Kidney capillary endothelial cell (primary cell): ENCODE measurements at regions not wholly inside any gene's neighbourhood (a gene's known extent, or its start where the extent isn't known, plus 50 kb on each side); places are given as distances from the start of the nearest gene placed in this dataset.

Experiments
- DNase-seq: peaks from one replicate; pipeline ENCODE4 v3.0.0-alpha.2; 2018; ENCODE audit warnings: low spot score

GRCh38 chr18:44143072-44143471 is 537.6 kb upstream of the SETBP1 start:
- no peak for DNase-seq

- DNase-seq, result no peak
Observed at GRCh38 chr18:44149706-44150105, 531.0 kb upstream of the SETBP1 start.

- no peak for DNase-seq
Observed at GRCh38 chr18:44153981-44154380, 526.7 kb upstream of the SETBP1 start.

DNA sequence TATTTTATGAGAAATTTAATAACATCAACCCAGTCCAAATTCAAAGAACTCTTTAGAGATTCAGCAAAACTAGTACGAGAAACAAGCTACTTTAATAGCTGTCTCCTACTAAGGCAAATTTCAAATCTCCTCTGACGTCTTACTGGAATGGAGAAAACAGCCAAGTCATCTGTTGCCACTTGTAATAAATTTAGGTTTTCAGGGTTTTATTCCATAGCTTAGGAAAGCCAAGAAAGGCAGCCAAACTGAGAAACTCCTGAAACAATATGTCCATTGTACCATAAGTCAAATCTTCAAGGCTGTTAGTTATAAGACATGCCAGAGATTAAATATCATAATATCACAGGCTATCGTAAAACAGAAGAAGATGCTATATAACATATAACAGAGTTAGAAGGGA is 524.6 kb upstream of the SETBP1 start:
- no peak for DNase-seq

DNA sequence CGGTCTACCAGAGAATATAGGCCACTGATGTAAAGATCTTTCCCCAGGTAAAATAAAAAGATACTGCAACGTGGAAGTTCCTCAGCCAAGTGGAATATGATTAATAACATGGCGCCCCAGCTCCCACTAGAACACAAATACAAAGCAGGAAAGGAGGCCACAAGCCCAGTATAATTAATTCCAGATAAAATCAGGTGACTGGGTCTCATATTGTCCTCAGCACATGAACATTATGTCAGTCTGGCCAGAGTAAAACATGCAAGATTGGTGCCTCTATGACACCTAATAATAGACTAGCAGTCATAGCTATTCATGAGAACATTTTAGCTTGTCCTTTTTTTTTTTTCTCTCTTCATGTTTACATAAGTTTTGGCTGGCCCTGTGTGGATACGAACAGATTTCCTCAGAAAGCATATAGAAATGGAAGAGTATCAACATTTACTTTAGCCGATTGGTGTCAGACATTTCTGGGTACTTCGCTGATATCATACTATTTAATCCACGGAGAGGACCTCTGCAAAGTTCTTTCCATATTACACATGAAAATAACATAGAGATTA is 523.8 kb upstream of the SETBP1 start:
- DNase-seq, result no peak

GRCh38 chr18:44170208-44170880 is 510.3 kb upstream of the SETBP1 start:
- no peak for DNase-seq

GRCh38 chr18:44171301-44171700 is 509.4 kb upstream of the SETBP1 start:
- DNase-seq, result no peak

GRCh38 chr18:44175891-44176290 is 504.8 kb upstream of the SETBP1 start:
- no peak for DNase-seq

GRCh38 chr18:44178476-44178875 is 502.2 kb upstream of the SETBP1 start:
- DNase-seq, result no peak

DNA sequence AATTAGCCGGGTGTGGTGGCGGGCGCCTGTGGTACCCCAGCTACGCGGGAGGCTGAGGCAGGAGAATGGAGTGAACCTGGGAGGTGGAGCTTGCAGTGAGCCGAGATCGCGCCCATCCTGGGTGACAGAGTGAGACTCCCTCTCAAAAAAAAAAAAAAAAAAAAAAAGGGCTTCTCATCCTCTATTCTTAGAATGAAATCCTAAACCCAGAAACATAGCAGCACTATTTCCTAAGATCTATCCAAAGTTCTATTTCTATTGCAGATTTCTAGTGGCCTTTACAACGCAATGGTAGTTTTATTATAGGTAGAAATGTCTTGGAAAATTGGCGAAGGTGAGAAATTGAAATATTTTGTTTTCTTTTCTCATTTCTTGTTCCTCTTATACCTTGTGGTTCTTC is 501.0 kb upstream of the SETBP1 start:
- no peak for DNase-seq

DNA sequence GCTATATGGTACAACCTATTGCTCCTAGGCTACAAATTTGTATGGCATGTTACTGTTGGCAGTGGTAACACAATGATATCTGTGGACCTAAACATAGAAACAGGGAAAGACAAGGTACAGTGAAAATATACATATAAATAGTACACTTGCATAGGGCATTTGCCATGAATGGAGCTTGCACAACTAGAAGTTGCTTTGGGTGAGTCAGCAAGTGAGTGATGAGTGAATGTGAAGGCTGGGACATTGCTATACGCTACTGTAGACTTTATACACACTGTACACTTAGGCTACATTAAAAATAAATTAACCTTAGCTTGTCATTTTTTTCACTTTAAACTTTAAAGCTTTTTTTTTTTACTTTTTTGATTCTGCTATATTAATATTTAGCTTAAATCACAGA is 500.0 kb upstream of the SETBP1 start:
- no peak for DNase-seq

DNA sequence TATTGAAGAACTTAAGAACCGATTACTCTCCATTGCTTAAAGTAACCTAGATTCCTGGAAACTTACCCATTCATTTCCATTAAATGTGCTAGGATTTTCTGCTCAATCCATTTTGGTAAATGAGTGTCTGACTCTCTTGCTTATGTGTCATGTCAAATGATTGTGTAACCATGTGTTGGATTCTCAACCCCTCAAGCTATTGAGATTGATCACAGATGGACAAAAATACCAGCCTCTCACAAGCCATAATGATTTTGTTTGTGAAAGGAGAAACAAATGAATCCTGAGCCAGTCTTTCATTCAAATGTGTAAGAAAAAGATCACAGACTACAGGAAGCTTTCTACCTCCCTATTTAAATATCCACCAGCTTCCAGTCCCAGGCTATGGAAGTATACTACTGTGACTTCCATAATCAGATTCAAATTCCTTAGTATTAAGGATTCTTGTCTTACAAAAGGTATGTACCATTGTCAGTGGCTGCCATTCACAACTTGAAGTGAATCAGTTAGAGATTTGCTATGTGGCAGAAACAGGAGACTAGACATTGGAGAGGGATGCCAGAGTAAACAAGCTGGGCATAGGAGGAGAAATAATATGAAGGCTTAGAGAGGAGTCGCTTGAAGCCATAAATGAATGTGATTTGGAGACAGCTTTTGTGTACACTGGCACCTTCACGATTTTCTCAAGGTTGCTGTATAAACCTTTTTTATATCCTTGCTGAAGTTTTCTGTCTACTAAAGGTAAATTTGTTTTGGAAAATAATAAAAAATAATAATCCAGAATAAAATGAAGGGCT is 498.5 kb upstream of the SETBP1 start:
- DNase-seq, result no peak

DNA sequence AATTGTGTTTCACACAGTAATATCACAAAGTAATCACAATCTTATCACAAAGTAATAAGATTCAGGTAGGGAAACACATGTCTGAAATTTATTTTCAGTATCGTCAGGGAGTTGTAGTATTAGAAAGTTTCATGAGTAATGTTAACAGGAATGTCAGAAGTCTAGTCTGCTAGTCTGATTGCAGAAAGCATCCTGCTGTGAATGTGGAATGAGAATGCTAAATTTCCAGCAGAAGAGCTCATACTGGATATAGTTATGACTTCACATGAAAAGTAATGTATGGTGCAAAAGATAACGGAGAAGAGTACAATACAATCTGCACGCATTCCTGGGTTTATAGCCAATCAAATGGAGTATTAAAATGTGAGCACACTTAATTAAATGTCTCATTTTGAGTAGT is 494.7 kb upstream of the SETBP1 start:
- DNase-seq, result no peak

- DNase-seq, result no peak
Observed at GRCh38 chr18:44187090-44187489, 493.6 kb upstream of the SETBP1 start.

- DNase-seq, result no peak
Observed at GRCh38 chr18:44195394-44196140, 485.1 kb upstream of the SETBP1 start.

DNA sequence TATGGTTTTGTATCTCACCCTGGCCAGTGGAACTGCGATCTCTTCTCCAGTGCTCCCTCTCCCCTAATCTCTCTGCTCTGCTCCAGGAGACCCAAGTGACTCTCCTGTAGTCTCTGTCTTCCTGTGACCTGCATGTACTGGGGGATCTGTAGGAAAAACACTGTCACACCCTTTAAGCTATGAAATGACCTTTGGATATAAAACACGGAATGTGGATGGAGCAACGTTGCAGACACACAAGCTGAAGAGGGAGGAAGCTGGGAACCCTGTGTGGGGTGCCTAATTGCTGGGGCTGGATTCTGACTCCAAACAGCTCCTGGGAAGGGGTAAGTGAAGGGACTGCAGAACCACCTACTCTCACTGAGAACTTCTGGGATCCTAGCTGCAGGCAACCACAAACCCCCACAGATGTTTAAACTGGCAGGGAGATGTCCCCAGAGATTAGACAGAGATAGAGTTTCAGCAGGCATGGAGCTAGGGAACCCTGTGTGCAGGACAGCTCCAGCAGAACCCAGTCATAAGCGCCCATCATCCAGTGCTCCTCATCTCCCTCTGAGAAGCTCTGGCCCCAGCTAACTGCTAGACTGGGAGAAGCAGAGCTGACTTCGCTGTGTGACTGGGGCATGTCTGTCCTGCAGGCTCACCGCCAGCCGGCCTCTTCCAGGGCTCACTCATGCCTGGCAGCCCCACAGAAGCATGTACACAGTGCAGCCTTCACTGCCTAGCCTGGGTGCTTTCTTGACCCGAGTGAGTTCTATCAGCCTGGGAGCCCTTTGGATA is 482.7 kb upstream of the SETBP1 start:
- DNase-seq, result no peak

DNA sequence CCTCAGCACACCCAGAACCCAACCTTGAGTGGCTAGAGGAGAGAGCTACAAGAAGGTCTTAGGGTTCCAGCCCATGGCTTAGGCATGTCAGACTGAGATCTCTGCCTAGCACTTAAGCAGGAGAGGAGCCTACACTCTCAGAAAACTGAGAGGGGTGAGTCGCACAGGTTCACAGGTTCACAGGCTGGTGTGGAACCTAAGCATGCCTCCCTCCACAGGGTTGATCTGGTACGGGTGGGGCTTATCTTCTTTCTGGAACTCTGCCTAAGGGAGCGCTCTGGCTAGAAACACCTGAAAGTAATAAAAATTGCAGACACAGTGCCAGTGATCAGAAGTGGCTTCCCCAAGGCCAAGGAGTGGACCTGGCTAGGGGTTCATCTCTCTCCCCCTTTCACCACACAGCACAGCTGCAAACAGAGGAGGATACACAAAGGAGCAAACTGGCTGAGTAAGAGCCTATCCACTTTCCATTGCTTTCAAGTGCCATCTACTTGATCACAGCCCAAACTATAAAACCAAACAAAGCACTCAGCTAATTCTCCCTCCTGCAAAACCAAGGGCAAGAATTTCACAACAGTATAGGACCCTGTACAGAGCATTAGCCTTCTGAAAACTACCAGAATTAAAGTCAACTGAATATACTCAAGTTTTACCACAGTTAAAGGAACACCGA is 481.9 kb upstream of the SETBP1 start:
- DNase-seq, result no peak

- no peak for DNase-seq
Observed at GRCh38 chr18:44213293-44213692, 467.4 kb upstream of the SETBP1 start.

- no peak for DNase-seq
Observed at GRCh38 chr18:44214396-44214795, 466.3 kb upstream of the SETBP1 start.

DNA sequence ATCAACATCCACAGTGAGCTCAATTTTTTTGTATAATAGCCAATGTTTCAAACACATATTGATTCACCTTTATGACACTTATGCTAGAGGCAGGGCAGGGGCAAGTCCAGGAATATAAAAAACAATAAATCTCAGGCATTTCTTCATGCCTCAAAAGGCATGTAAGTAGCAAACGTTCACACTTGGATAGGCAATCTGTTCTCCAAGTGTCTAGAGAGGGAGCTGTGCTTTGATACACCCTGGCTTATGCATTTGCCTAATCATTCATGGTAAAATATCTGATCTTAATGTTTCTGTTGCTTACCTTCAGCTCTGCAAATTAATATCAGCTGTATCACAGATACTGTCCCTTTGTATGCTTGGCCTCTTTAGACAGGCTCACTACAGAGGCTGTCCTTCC is 464.5 kb upstream of the SETBP1 start:
- no peak for DNase-seq

GRCh38 chr18:44227501-44227900 is 453.2 kb upstream of the SETBP1 start:
- no peak for DNase-seq
